ENCODE measurements at regions not wholly inside any gene's neighbourhood (a gene's known extent, or its start where the extent isn't known, plus 50 kb on each side); places are given as distances from the start of the nearest gene placed in this dataset.

DNA sequence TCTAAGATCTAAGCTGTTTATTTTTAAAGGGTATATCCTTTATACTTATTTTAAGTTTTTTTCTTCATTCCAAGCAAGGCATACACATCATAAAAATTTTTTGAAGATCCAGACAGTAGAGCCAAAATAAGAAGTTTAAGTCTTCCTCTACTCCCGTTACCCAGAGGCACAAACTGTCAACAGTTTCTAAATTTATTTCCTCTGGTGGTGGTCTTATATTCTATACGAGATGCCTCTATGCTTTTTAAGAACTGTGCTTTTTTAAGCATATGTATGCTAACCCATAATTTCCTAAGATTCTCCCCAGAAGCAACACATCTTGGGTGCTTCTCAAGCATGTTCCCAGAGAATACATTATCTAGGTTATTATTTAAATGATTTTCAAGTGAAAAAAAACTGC lies 383.6 kb downstream of the COG6 start:
- Histone ChIP-seq H3K27me3 (ENCODE audit: control insufficient read depth, insufficient read depth, low read length) (no peaks in the 10 kb centered on the region), H3K9me3 (ENCODE audit: control insufficient read depth, insufficient read depth, low read length) (no peaks in the 10 kb centered on the region), H3K27ac (ENCODE audit: low read depth, low read length) (no peak overlapping the region), H3K4me3 (ENCODE audit: low read depth, low read length) (no peak overlapping the region)
- no peak for DNase-seq (ENCODE audit: low read depth, low spot score)
- TF ChIP-seq, protein P1, sequence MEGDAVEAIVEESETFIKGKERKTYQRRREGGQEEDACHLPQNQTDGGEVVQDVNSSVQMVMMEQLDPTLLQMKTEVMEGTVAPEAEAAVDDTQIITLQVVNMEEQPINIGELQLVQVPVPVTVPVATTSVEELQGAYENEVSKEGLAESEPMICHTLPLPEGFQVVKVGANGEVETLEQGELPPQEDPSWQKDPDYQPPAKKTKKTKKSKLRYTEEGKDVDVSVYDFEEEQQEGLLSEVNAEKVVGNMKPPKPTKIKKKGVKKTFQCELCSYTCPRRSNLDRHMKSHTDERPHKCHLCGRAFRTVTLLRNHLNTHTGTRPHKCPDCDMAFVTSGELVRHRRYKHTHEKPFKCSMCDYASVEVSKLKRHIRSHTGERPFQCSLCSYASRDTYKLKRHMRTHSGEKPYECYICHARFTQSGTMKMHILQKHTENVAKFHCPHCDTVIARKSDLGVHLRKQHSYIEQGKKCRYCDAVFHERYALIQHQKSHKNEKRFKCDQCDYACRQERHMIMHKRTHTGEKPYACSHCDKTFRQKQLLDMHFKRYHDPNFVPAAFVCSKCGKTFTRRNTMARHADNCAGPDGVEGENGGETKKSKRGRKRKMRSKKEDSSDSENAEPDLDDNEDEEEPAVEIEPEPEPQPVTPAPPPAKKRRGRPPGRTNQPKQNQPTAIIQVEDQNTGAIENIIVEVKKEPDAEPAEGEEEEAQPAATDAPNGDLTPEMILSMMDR (IDR thresholded peaks at IDR 0.05; ENCODE audit: low read depth, low read length), result no peak
- ChIA-PET POLR2A (no interaction called here), CTCF (no interaction called here)

DNA sequence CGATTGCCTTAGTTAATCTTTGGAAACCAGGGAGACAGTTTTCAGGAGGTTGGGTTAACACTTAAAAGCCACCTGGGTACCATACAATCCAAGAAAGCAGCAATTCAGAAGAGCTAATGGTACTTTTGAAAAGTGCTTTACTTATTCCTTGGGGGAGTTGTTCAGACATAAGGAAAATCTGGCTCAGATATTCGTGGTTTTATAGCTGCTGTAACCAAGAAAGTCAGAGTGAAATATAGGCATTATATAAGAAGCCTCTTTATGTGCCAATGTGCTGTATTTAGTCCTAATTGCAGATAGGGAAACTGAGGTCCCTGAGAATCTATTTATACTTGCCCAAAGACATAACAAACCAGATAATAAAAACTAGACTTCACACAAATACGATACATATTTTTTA lies 387.5 kb downstream of the COG6 start:
- Histone ChIP-seq H3K27ac (ENCODE audit: low read depth, low read length) (no peak overlapping the region), H3K27me3 (ENCODE audit: control insufficient read depth, insufficient read depth, low read length) (no peaks in the 10 kb centered on the region), H3K4me3 (ENCODE audit: low read depth, low read length) (no peak overlapping the region), H3K9me3 (ENCODE audit: control insufficient read depth, insufficient read depth, low read length) (no peaks in the 10 kb centered on the region)
- POLR2A ChIA-PET, result no interaction called here
- CTCF ChIA-PET, result no interaction called here
- DNase-seq (ENCODE audit: low read depth, low spot score), result no peak
- TF ChIP-seq, protein P1 (IDR thresholded peaks at IDR 0.05; ENCODE audit: low read depth, low read length), result no peak

DNA sequence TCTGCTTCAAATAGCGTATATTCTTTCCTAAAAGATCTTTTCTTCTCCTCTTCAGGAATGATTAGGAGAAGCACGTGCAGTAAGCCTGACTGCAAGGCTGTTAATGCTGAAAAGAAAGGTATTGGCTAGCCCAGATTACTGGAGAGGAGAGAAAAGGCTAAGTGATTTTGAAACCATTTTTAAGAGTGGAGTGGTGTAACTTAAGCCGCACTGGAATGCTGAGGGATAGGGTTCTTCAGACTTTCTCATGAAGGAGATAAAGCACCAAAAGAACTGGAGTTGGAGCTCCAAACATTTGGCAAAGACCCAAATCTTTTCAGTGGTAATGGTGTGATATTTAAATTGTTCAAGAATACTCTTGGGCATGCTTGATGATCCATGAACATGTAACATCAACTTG lies 388.3 kb downstream of the COG6 start:
- TF ChIP-seq, protein P1 (IDR thresholded peaks at IDR 0.05; ENCODE audit: low read depth, low read length), result no peak
- no peak overlapping the region for H3K27ac ChIP-seq (ENCODE audit: low read depth, low read length)
- no peak overlapping the region for H3K4me3 ChIP-seq (ENCODE audit: low read depth, low read length)
- POLR2A ChIA-PET, result no interaction called here
- H3K9me3 ChIP-seq (ENCODE audit: control insufficient read depth, insufficient read depth, low read length), result no peaks in the 10 kb centered on the region
- DNase-seq (ENCODE audit: low read depth, low spot score), result no peak
- no peaks in the 10 kb centered on the region for H3K27me3 ChIP-seq (ENCODE audit: control insufficient read depth, insufficient read depth, low read length)
- CTCF ChIA-PET, result interaction anchor here (1.0 kb wide), 1 partner anchor 26 kb away, joined by 3 read pairs; no protein-coding TSS in a partner anchor

DNA sequence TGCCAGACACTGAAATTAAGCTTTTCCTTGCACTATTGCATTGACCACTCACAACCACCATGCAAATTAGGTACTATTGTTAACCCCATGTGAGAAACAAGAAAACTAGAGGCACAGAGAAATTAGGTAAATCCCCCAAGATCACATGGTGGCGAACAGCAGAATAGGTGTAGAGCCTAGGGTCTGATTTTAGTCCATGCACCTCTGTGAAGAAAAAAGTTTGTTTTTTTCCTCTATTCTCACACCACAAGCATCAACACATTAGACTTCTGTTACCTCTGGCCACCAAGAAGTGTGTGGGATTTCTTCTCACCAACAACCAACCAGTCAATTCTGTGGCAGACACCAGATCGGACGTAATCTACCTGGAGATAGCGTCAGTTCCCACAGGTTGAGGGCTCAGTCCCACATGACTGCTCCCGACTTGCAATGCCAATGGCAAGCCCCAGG lies 391.9 kb downstream of the COG6 start:
- CTCF ChIA-PET, result no interaction called here
- POLR2A ChIA-PET, result no interaction called here

DNA sequence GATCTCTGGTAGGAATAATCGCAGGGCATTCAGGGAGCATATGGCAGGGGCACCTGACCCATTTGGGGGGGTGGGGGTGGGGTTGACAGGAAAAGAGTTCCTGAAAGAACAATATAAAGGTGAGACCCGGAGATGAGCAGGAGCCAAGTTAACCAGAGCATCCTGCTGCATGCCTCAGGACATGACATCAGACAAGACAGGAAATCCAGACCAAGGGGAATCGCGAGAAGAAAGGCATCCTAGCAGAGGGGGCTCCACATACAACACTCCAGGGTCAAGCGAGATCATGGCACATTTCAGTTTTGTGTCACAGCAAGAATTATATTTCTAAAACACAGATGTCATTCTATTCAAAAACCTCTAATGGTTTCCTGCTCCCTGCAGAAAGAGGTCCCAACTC lies 393.1 kb downstream of the COG6 start:
- no peak overlapping the region for H3K27ac ChIP-seq (ENCODE audit: low read depth, low read length)
- no peaks in the 10 kb centered on the region for H3K27me3 ChIP-seq (ENCODE audit: control insufficient read depth, insufficient read depth, low read length)
- CTCF ChIA-PET, result no interaction called here
- no peaks in the 10 kb centered on the region for H3K9me3 ChIP-seq (ENCODE audit: control insufficient read depth, insufficient read depth, low read length)
- DNase-seq (ENCODE audit: low read depth, low spot score), result no peak
- no peak overlapping the region for H3K4me3 ChIP-seq (ENCODE audit: low read depth, low read length)
- POLR2A ChIA-PET, result no interaction called here
- TF ChIP-seq, protein P1 (IDR thresholded peaks at IDR 0.05; ENCODE audit: low read depth, low read length), result no peak

More for the DNA sequence above, 391.9 kb downstream of the COG6 start:
- H3K9me3 ChIP-seq (ENCODE audit: control insufficient read depth, insufficient read depth, low read length), result no peaks in the 10 kb centered on the region
- H3K27ac ChIP-seq (ENCODE audit: low read depth, low read length), result no peak overlapping the region
- TF ChIP-seq, protein P1 (IDR thresholded peaks at IDR 0.05; ENCODE audit: low read depth, low read length), result no peak
- no peak overlapping the region for H3K4me3 ChIP-seq (ENCODE audit: low read depth, low read length)
- H3K27me3 ChIP-seq (ENCODE audit: control insufficient read depth, insufficient read depth, low read length), result no peaks in the 10 kb centered on the region
- DNase-seq (ENCODE audit: low read depth, low spot score), result no peak

All from AG04450 (cell line).